GM19468 (cell line): ENCODE measurements at regions not wholly inside any gene's neighbourhood (a gene's known extent, or its start where the extent isn't known, plus 50 kb on each side); places are given as distances from the start of the nearest gene placed in this dataset.

Source experiments
- ATAC-seq: cut with Tn5 transposase; IDR thresholded peaks from one replicate; pipeline ENCODE4 v1.9.1; 2021; ENCODE audit warnings: mild to moderate bottlenecking, moderate library complexity, moderate number of reproducible peaks; ENCODE audit not compliant: unreplicated experiment; ENCODE audit errors: extremely low read depth

DNA sequence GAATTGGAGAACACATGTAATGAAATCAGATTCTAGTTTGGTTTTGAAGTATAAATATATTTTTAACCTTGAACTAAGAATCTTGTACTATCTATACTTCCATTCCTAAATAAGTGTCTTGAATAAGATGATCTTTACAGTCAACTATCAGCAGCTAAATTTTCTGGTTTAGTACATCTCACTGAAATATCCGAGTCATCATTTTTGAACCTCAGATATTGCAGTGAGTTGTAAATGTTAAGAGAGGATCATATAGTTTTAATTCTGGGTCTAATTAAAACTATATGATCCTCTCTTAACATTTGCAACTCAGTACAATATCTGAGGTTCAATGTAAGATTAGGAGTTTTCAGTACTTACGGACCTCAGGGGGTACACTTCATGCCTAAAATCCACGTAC, 768.8 kb upstream of the ADAMTS5 start:
- ATAC-seq, result no peak

- ATAC-seq, result no peak
Measured at GRCh38 chr21:27734146-27734545, 767.3 kb upstream of the ADAMTS5 start.

GRCh38 chr21:27725916-27726315, 759.0 kb upstream of the ADAMTS5 start:
- no peak for ATAC-seq

DNA sequence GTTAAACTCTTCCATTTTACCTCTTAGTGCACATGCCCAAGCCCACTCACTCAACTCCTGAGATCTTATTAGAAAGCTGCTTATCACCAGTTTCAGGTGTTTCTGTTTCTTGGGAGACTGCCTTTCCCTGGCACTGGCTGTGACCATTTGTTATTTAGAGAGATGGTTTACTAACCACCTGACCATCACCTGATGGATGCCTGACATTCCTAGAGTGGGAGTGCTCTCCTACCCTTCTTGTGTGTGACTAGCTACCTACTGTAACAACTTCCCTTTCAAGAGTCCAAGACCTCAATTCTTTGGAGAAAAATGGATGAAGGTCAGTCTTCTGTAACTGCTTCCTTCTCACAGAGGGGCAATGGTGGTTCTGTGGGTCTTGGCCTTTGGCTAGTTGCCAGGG, 755.2 kb upstream of the ADAMTS5 start:
- no peak for ATAC-seq

GRCh38 chr21:27721675-27722074, 754.8 kb upstream of the ADAMTS5 start:
- ATAC-seq, result no peak

- no peak for ATAC-seq
Measured at GRCh38 chr21:27719226-27719625, 752.3 kb upstream of the ADAMTS5 start.

- no peak for ATAC-seq
Measured at GRCh38 chr21:27715131-27715530, 748.2 kb upstream of the ADAMTS5 start.

DNA sequence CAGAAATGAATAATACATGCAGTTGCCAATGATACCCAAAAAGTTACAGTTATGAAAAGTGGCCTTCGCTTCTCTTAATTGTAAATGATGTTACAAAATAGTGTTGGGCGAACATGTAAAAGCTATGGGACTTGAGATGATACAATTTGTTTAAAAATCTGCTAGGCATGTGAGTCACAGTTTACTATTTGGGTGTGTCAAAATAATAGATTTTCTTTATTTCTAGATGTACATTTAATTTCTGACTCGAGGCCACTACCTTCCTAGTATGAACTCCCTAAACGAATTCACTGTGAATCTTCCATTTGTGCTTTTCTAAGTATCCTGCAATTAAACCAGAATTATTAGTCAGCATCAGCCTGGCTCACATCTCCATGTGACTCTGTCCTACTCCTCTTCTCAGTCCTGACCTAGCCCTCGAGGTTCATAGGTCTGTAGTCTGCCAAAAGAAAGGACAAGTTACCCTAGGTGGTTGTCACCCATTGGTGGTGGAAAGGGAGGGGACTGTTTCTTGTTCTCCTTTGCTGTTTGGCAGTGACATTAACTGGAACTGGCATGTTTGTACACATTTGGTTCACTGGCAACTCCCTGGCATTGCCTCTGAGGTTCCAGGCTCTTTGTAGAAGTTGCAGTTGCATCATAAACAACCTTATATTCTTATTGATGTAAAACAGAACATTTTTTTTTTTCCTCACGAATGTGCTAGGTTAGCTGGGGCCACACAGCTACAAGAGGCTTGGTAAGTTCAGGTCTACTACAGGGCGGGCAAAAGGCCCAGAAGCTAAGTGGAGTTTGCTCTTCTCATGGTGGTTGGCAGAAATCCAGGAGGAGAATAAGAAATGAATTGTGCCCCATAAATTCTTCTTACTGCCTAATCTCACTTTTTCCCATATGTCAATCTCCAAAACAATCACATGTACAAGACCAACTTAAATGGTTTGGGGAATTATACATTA, 746.5 kb upstream of the ADAMTS5 start:
- ATAC-seq, result no peak

DNA sequence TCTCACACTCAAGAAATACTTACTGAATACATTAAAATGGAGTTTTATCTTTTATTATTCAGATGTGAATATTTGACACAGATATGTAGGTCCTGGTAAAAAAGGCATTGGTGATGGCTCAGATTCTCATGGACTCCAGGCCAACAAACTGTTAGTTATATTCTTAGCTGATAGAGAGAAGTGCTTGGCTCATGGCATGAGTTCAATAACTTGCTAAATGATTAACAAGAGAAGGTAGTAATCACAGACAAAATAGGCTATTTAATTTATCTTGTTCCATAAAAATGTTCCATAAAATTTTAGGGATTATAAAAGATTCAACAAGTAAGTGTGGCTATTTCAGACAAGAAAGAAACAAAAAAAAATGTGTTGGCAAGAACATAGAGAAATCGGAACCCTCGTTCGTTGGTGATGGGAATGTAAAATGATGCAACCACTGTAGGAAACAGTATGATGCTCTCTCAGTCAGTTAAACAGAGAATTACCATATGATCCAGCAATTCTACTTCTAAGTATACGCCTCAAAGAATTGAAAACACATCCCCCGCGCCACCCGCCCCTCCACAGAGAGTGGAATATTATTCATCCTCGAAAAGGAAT, 737.8 kb upstream of the ADAMTS5 start:
- no peak for ATAC-seq

- ATAC-seq, result no peak
Measured at GRCh38 chr21:27703791-27704190, 736.9 kb upstream of the ADAMTS5 start.

GRCh38 chr21:27700974-27701614, 734.2 kb upstream of the ADAMTS5 start:
- ATAC-seq, result no peak

GRCh38 chr21:27695246-27695645, 728.4 kb upstream of the ADAMTS5 start:
- ATAC-seq, result no peak

- no peak for ATAC-seq
Measured at GRCh38 chr21:27694667-27695066, 727.8 kb upstream of the ADAMTS5 start.

GRCh38 chr21:27693376-27693775, 726.5 kb upstream of the ADAMTS5 start:
- ATAC-seq, result no peak

GRCh38 chr21:27691516-27691915, 724.6 kb upstream of the ADAMTS5 start:
- no peak for ATAC-seq

- ATAC-seq, result no peak
Measured at GRCh38 chr21:27691006-27691405, 724.1 kb upstream of the ADAMTS5 start.

- ATAC-seq, result no peak
Measured at GRCh38 chr21:27690426-27690825, 723.5 kb upstream of the ADAMTS5 start.

DNA sequence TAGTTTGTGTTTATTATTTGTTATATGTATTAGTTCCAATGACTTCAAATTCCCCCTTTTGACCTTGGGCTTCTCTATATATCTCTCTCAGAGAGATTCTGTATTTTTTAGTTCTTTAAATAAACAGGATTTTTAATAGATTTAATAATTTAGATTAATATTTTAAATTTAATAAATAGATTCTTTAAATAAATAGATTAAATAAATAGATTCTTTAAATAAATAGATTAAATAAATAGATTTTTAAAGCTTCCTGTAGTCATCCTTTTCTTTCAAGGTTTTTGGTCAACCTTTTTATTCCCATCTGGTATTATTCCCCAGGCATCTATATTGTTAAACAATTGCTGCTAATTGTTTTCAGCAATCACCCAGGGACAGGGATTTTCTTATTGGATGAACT, 721.9 kb upstream of the ADAMTS5 start:
- ATAC-seq, result no peak

GRCh38 chr21:27683292-27683691, 716.4 kb upstream of the ADAMTS5 start:
- ATAC-seq, result no peak

GRCh38 chr21:27681841-27682240, 715.0 kb upstream of the ADAMTS5 start:
- ATAC-seq, result no peak

GRCh38 chr21:27681038-27681437, 714.1 kb upstream of the ADAMTS5 start:
- ATAC-seq, result no peak
